Central memory CD8-positive, alpha-beta T cell (primary cell): ENCODE measurements at regions not wholly inside any gene's neighbourhood (a gene's known extent, or its start where the extent isn't known, plus 50 kb on each side); places are given as distances from the start of the nearest gene placed in this dataset.
"Not testable (repeated sequence)": the region's sequence is repeated elsewhere in the genome, so short reads cannot be mapped to it uniquely, and the experiment has no call there.

ENCODE experiments used
- ATAC-seq: fragments of 150-1000 bp; cut with Tn5 transposase; replicated peaks from 2 replicates; pipeline ENCODE4 v1.10.0; 2022; ENCODE audit warnings: mild to moderate bottlenecking, moderate FRiP score, moderate number of reproducible peaks; ENCODE audit not compliant: poor library complexity, severe bottlenecking; ENCODE audit errors: extremely low read depth
- DNase-seq, 2 donors: peaks; one replicate each; pipeline ENCODE4 v3.0.0; 2021; ENCODE audit warnings: low spot score in 2 of 2
- H3K27ac Mint-ChIP-seq: one replicate; pipeline ENCODE4 v1.8.0; 2022; ENCODE audit warnings: low read depth, mild to moderate bottlenecking, moderate library complexity, mixed read lengths
- H3K27me3 Mint-ChIP-seq: one replicate; pipeline ENCODE4 v1.8.0; 2022; ENCODE audit warnings: mixed read lengths
- H3K36me3 Mint-ChIP-seq: one replicate; pipeline ENCODE4 v1.8.0; 2022; ENCODE audit warnings: mild to moderate bottlenecking, moderate library complexity, mixed read lengths; ENCODE audit not compliant: insufficient read depth
- H3K4me1 Mint-ChIP-seq: one replicate; pipeline ENCODE4 v1.8.0; 2022; ENCODE audit warnings: mixed read lengths
- H3K4me3 Mint-ChIP-seq: one replicate; pipeline ENCODE4 v1.8.0; 2022; ENCODE audit warnings: mild to moderate bottlenecking, moderate library complexity, mixed read lengths
- H3K9me3 Mint-ChIP-seq: one replicate; pipeline ENCODE4 v1.8.0; 2022; ENCODE audit warnings: mixed read lengths

GRCh38 chr5:93359296-93359959, 221.6 kb downstream of the NR2F1-AS1 start:
- Mint-ChIP-seq H3K4me1 (no peaks in the 10 kb centered on the region), H3K36me3 (no peaks in the 10 kb centered on the region), H3K4me3 (no peak overlapping the region), H3K27ac (no peak overlapping the region), H3K9me3 (peaks cover 15% of the 10 kb centered on the region), H3K27me3 (peaks cover 9% of the 10 kb centered on the region)
- DNase-seq (no peak), ATAC-seq (no peak)

- Mint-ChIP-seq H3K36me3 (no peaks in the 10 kb centered on the region), H3K9me3 (peaks cover 15% of the 10 kb centered on the region), H3K27ac (no peak overlapping the region), H3K4me3 (no peak overlapping the region), H3K27me3 (peaks cover 9% of the 10 kb centered on the region), H3K4me1 (no peaks in the 10 kb centered on the region)
- no peak for ATAC-seq
- DNase-seq, result no peak
Observed at GRCh38 chr5:93358176-93358575, 222.8 kb downstream of the NR2F1-AS1 start.

GRCh38 chr5:93357686-93358085, 223.3 kb downstream of the NR2F1-AS1 start:
- Mint-ChIP-seq H3K4me3 (no peak overlapping the region), H3K36me3 (no peaks in the 10 kb centered on the region), H3K4me1 (no peaks in the 10 kb centered on the region), H3K9me3 (peaks cover 15% of the 10 kb centered on the region), H3K27ac (no peak overlapping the region), H3K27me3 (peaks cover 9% of the 10 kb centered on the region)
- ATAC-seq, result no peak
- no peak for DNase-seq

- no peak for ATAC-seq
- no peak overlapping the region for H3K27ac Mint-ChIP-seq
- peaks cover 9% of the 10 kb centered on the region for H3K27me3 Mint-ChIP-seq
- no peaks in the 10 kb centered on the region for H3K4me1 Mint-ChIP-seq
- no peaks in the 10 kb centered on the region for H3K36me3 Mint-ChIP-seq
- no peak for DNase-seq
- peaks cover 15% of the 10 kb centered on the region for H3K9me3 Mint-ChIP-seq
- no peak overlapping the region for H3K4me3 Mint-ChIP-seq
Observed at GRCh38 chr5:93355691-93356090, 225.3 kb downstream of the NR2F1-AS1 start.

GRCh38 chr5:93352186-93352585, 228.8 kb downstream of the NR2F1-AS1 start:
- Mint-ChIP-seq H3K9me3 (peaks cover 5% of the 10 kb centered on the region), H3K27me3 (no peaks in the 10 kb centered on the region), H3K27ac (no peak overlapping the region), H3K4me1 (no peaks in the 10 kb centered on the region), H3K4me3 (no peak overlapping the region), H3K36me3 (no peaks in the 10 kb centered on the region)
- ATAC-seq (no peak), DNase-seq (no peak)

GRCh38 chr5:93349613-93350012, 231.4 kb downstream of the NR2F1-AS1 start:
- no peaks in the 10 kb centered on the region for H3K36me3 Mint-ChIP-seq
- DNase-seq, result no peak
- no peak for ATAC-seq

GRCh38 chr5:93348231-93348630, 232.8 kb downstream of the NR2F1-AS1 start:
- Mint-ChIP-seq H3K9me3 (no peaks in the 10 kb centered on the region), H3K27ac (no peak overlapping the region), H3K36me3 (no peaks in the 10 kb centered on the region), H3K4me1 (no peaks in the 10 kb centered on the region), H3K27me3 (no peaks in the 10 kb centered on the region), H3K4me3 (no peak overlapping the region)
- no peak for ATAC-seq
- DNase-seq, result no peak

More at GRCh38 chr5:93349613-93350012, 231.4 kb downstream of the NR2F1-AS1 start:
- no peaks in the 10 kb centered on the region for H3K27me3 Mint-ChIP-seq
- no peaks in the 10 kb centered on the region for H3K9me3 Mint-ChIP-seq
- no peaks in the 10 kb centered on the region for H3K4me1 Mint-ChIP-seq
- H3K4me3 Mint-ChIP-seq, result no peak overlapping the region
- H3K27ac Mint-ChIP-seq, result no peak overlapping the region

GRCh38 chr5:93346850-93347249, 234.2 kb downstream of the NR2F1-AS1 start:
- not testable (repeated sequence) for H3K36me3 Mint-ChIP-seq, H3K4me3 Mint-ChIP-seq, DNase-seq, H3K4me1 Mint-ChIP-seq, H3K9me3 Mint-ChIP-seq, H3K27me3 Mint-ChIP-seq, H3K27ac Mint-ChIP-seq, ATAC-seq

GRCh38 chr5:93346301-93346700, 234.7 kb downstream of the NR2F1-AS1 start:
- Mint-ChIP-seq H3K36me3 (no peaks in the 10 kb centered on the region), H3K9me3 (no peaks in the 10 kb centered on the region), H3K4me3 (no peak overlapping the region), H3K27ac (no peak overlapping the region), H3K27me3 (no peaks in the 10 kb centered on the region), H3K4me1 (no peaks in the 10 kb centered on the region)
- DNase-seq (no peak), ATAC-seq (no peak)

DNA sequence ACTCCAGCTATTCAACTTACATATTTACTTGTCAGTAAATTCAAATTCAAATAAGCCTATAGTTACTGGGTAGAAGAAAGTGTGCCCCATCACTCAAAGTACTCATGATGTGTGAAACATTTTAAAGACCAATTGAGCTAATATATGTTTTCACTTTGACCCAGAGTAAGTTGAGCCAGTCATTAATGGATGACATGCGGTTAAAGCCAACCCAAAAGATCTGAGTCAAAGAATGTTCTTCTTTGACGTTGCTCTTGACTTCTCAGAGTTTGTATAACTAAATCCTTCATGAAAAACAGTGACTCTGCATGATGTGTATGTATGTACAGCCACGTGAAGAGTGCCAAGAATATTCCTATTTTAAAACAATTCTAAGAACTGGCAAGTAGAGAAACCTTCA, 237.4 kb downstream of the NR2F1-AS1 start:
- Mint-ChIP-seq H3K4me1 (no peaks in the 10 kb centered on the region), H3K9me3 (no peaks in the 10 kb centered on the region), H3K36me3 (no peaks in the 10 kb centered on the region), H3K27ac (no peak overlapping the region), H3K27me3 (no peaks in the 10 kb centered on the region), H3K4me3 (no peak overlapping the region)
- ATAC-seq, result no peak
- no peak for DNase-seq

DNA sequence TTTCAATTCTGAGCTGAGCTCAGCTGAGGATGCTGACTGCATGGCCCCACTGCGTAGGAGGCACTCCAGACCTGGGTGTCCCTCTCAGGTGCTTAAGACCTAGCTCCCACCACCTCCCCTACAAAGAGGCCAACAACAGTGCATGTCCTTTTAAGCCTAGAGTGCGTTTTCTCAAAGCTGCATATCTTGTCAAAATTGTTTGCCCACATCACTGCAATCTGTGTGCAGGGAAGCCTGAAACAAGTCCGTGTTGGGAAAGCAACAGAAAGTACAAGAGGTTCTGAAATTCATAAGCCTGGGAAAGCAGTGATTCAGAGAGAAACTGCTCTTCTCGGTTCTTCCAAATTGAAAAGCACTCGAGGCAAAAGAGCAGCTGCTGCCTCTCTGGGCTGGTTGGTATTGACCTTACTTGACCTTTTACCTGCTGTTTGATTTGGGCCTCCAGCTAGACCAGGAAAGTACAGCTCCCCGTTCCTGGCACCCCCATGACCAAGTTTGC, 238.4 kb downstream of the NR2F1-AS1 start:
- ATAC-seq (no peak), DNase-seq (no peak)
- H3K9me3 Mint-ChIP-seq, result no peaks in the 10 kb centered on the region
- no peak overlapping the region for H3K27ac Mint-ChIP-seq
- no peaks in the 10 kb centered on the region for H3K4me1 Mint-ChIP-seq
- no peak overlapping the region for H3K4me3 Mint-ChIP-seq
- H3K36me3 Mint-ChIP-seq, result no peaks in the 10 kb centered on the region
- H3K27me3 Mint-ChIP-seq, result no peaks in the 10 kb centered on the region

GRCh38 chr5:93340881-93341280, 240.1 kb downstream of the NR2F1-AS1 start:
- Mint-ChIP-seq H3K27ac (no peak overlapping the region), H3K27me3 (no peaks in the 10 kb centered on the region), H3K36me3 (no peaks in the 10 kb centered on the region), H3K9me3 (no peaks in the 10 kb centered on the region), H3K4me3 (no peak overlapping the region), H3K4me1 (no peaks in the 10 kb centered on the region)
- ATAC-seq (no peak), DNase-seq (no peak)

DNA sequence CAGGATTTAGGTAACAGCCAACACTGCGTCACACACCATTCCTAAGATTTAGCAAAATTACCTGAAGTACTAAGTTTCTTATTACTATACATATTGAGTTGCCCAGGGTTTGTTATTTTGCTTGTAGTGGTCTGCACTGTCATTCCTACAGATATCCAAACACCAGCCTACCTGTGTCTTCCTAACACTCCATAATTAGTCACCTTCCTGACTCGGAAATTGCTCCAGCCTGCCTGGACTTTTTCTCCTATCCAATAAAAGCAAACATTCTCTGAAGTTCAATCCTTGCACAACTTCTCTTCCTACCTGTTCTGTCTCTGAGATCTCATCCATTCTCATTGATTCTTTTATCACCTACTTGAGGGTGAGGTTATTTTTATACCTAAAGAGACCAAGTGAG, 243.9 kb downstream of the NR2F1-AS1 start:
- Mint-ChIP-seq H3K4me3 (no peak overlapping the region), H3K36me3 (no peaks in the 10 kb centered on the region), H3K27ac (no peak overlapping the region), H3K4me1 (no peaks in the 10 kb centered on the region), H3K9me3 (no peaks in the 10 kb centered on the region), H3K27me3 (no peaks in the 10 kb centered on the region)
- no peak for DNase-seq
- ATAC-seq, result no peak
